ENCODE measurements at regions not wholly inside any gene's neighbourhood (a gene's known extent, or its start where the extent isn't known, plus 50 kb on each side); places are given as distances from the start of the nearest gene placed in this dataset.

DNA sequence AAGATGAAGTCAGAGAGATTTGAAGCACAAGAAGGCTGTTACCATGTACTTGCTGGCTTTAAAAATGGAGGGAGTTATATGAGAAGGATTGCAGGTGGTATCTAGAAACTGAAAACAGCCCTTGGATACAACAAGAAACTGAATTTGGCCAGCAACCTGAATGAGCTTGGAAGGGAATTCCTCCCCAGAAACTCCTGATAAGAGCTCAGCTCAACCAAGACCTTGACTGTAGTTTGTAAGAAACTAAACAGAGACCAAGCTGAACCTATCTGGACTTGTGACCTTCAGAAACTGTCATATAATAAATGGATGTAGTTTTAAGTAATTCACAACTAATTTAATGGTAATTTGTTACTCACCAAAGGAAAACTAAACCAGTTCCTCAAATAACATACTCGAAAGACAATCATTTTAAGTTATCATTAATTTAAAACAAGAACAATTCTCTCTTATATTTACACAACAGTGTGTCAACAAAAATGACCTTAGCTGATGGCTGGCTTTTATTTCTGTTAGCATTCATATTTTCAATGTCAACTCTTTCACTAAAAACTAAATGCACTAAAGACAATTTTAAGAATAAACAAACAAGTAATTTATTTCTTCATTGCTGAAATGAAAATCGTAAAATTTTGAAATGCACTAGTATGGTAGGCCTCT is 1218.4 kb upstream of the TMPRSS15 start:
- no peak overlapping the region for H3K4me3 ChIP-seq (ENCODE audit: low read length)
- WGBS: 94% methylated on average over 2 of the region's 2 CpGs
- no peaks in the 10 kb centered on the region for H3K36me3 ChIP-seq (ENCODE audit: insufficient read depth, low read length)
- no peak overlapping the region for H3K9ac ChIP-seq (ENCODE audit: low read depth, low read length)
- no peak overlapping the region for H3K27ac ChIP-seq (ENCODE audit: low read depth, low read length)
- H3K9me3 ChIP-seq (ENCODE audit: insufficient read depth, low read depth, low read length): no peaks in the 10 kb centered on the region
- H3K27me3 ChIP-seq (ENCODE audit: insufficient read depth, low read length): no peaks in the 10 kb centered on the region
- no peaks in the 10 kb centered on the region for H3K4me1 ChIP-seq (ENCODE audit: insufficient read depth, low read length)

DNA sequence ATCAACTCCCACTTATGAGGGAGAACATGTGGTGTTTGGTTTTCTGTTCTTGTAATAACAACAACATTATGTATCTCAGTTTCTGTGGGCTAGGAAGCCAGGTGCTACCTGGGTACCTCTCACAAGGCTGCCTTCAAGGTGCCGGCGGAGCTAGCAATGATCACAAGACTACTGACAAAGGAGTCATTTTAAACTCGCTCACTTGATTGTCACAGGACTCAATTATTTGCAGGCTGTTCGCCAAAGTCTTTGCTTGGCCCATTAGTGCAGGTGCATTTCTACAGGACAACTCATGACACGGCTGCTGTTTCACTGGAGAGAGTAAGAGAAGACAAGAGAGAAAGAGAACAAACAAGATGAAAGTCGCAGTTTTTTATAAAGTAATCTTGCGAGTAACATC is 1237.4 kb upstream of the TMPRSS15 start:
- H3K4me3 ChIP-seq (ENCODE audit: low read length): no peak overlapping the region
- no peak overlapping the region for H3K9ac ChIP-seq (ENCODE audit: low read depth, low read length)
- H3K36me3 ChIP-seq (ENCODE audit: insufficient read depth, low read length): no peaks in the 10 kb centered on the region
- H3K4me1 ChIP-seq (ENCODE audit: insufficient read depth, low read length): no peaks in the 10 kb centered on the region
- no peaks in the 10 kb centered on the region for H3K27me3 ChIP-seq (ENCODE audit: insufficient read depth, low read length)
- WGBS: 94% methylated on average over 7 of the region's 7 CpGs
- H3K9me3 ChIP-seq (ENCODE audit: insufficient read depth, low read depth, low read length): no peaks in the 10 kb centered on the region
- no peak overlapping the region for H3K27ac ChIP-seq (ENCODE audit: low read depth, low read length)

DNA sequence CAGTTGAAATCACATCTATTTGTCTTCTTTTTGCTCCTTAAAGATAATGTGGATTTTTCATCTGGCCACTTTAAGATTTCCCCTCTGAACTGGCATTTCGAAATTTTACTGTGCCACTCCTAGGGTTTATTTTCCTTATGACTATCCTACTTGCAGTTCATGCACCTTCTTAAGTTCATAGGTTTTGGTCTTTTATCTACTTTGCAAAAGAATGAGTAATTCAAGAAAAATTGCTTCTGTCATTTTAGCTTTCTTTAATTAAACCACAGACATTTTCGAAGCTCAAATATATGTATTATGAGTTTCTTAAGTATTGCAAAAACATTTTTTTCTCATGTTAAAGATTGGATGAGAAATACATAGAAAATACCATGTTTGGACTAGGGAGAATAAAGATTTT is 1244.8 kb upstream of the TMPRSS15 start:
- no peak overlapping the region for H3K4me3 ChIP-seq (ENCODE audit: low read length)
- no peaks in the 10 kb centered on the region for H3K27me3 ChIP-seq (ENCODE audit: insufficient read depth, low read length)
- no peaks in the 10 kb centered on the region for H3K36me3 ChIP-seq (ENCODE audit: insufficient read depth, low read length)
- 100% methylated on average over 1 of the region's 2 CpGs for WGBS
- H3K9ac ChIP-seq (ENCODE audit: low read depth, low read length): no peak overlapping the region
- H3K4me1 ChIP-seq (ENCODE audit: insufficient read depth, low read length): no peaks in the 10 kb centered on the region
- H3K9me3 ChIP-seq (ENCODE audit: insufficient read depth, low read depth, low read length): no peaks in the 10 kb centered on the region
- H3K27ac ChIP-seq (ENCODE audit: low read depth, low read length): no peak overlapping the region

DNA sequence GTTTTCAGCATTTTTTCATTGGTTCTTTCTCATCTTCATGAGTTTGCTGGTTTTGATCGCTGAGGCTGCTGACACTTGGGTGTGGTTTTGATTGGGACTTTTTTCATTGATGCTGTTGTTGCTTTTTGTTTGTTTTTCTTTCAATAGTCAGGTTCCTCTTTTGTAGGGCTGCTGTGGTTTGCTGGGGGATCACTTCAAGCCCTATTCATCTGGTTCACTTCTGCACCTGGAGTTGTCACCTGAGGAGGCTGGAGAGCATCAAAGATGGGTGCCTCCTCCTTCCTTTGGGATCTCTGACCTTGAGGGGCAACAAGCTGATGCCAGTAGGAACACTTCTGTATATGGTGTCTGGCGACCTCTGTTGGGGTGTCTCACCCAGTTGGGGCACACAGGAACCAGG is 1279.9 kb upstream of the TMPRSS15 start:
- Histone ChIP-seq H3K9ac (ENCODE audit: low read depth, low read length) (no peak overlapping the region), H3K27ac (ENCODE audit: low read depth, low read length) (no peak overlapping the region), H3K36me3 (ENCODE audit: insufficient read depth, low read length) (no peaks in the 10 kb centered on the region), H3K27me3 (ENCODE audit: insufficient read depth, low read length) (no peaks in the 10 kb centered on the region), H3K9me3 (ENCODE audit: insufficient read depth, low read depth, low read length) (no peaks in the 10 kb centered on the region), H3K4me3 (ENCODE audit: low read length) (no peak overlapping the region), H3K4me1 (ENCODE audit: insufficient read depth, low read length) (no peaks in the 10 kb centered on the region)
- 94% methylated on average over 2 of the region's 2 CpGs for WGBS

DNA sequence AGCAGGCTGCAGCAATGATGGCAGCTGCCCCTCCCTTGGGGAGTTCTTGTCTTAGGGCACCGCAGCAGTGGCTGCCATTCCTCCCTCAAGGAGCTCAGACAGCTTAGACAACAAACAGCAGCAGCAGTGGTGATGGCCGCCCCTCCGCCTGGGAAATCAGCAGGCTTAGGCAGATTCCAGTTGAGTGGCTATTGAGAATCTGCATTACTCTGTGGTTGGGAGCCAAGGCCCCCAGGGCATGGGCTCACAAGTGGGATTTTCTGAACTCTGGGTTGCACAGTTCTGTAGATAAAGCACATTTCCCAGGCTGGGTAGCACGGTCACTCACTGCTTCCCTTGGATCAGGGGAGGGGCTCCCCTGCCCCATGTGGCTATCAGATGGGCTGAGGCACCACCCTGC is 1280.7 kb upstream of the TMPRSS15 start:
- H3K27me3 ChIP-seq (ENCODE audit: insufficient read depth, low read length): no peaks in the 10 kb centered on the region
- no peak overlapping the region for H3K27ac ChIP-seq (ENCODE audit: low read depth, low read length)
- H3K9ac ChIP-seq (ENCODE audit: low read depth, low read length): no peak overlapping the region
- no peak overlapping the region for H3K4me3 ChIP-seq (ENCODE audit: low read length)
- H3K36me3 ChIP-seq (ENCODE audit: insufficient read depth, low read length): no peaks in the 10 kb centered on the region
- no peaks in the 10 kb centered on the region for H3K9me3 ChIP-seq (ENCODE audit: insufficient read depth, low read depth, low read length)
- H3K4me1 ChIP-seq (ENCODE audit: insufficient read depth, low read length): no peaks in the 10 kb centered on the region
- 67% methylated on average over 4 of the region's 4 CpGs for WGBS

DNA sequence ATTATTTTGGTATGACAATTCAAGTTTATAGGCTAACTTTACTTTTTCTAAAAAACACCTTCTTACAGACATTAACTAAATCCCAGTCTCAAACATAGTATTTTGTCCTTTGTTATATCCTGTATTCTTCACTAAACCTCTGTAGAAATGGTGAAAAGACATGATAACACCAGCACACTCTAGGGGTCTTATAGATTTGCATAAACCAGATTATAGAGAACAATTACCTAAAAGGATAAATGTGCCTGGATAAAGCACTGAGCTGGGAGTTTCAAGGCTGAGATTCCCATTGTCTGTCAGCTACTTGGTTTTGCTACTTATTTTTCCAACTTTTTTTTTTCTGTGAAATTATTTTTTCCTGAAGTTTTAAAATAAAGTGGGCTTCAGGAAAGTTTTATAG is 1288.6 kb upstream of the TMPRSS15 start:
- H3K9me3 ChIP-seq (ENCODE audit: insufficient read depth, low read depth, low read length): no peaks in the 10 kb centered on the region
- H3K27me3 ChIP-seq (ENCODE audit: insufficient read depth, low read length): no peaks in the 10 kb centered on the region
- peaks cover 4% of the 10 kb centered on the region; the same call in 1 of the 2 replicates for H3K4me1 ChIP-seq (ENCODE audit: insufficient read depth, low read length)
- H3K4me3 ChIP-seq (ENCODE audit: low read length): no peak overlapping the region
- H3K27ac ChIP-seq (ENCODE audit: low read depth, low read length): no peak overlapping the region
- no peak overlapping the region for H3K9ac ChIP-seq (ENCODE audit: low read depth, low read length)
- H3K36me3 ChIP-seq (ENCODE audit: insufficient read depth, low read length): no peaks in the 10 kb centered on the region

DNA sequence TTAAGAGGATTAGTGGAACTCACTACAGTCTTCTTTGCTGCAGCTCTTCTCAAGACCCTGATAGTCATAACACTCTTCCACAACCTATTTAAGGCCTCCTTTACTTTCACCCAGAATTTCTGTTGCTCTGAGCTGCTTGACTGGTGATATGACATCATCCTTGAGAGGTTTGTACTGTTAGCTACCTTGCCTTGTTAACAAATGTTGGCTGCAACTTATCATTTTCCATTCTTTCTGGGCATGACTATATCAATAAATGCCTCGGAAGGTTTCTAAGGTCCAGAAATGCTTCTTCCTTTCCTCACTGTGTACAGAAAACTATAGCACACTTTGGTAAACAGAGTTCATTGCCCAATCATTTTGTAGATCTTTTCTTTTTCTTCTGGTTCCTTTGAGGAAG is 1292.2 kb upstream of the TMPRSS15 start:
- no peak overlapping the region for H3K4me3 ChIP-seq (ENCODE audit: low read length)
- 63% methylated on average over 1 of the region's 1 CpG for WGBS
- peaks cover 4% of the 10 kb centered on the region; the same call in 1 of the 2 replicates for H3K4me1 ChIP-seq (ENCODE audit: insufficient read depth, low read length)
- no peak overlapping the region for H3K9ac ChIP-seq (ENCODE audit: low read depth, low read length)
- H3K9me3 ChIP-seq (ENCODE audit: insufficient read depth, low read depth, low read length): no peaks in the 10 kb centered on the region
- H3K27me3 ChIP-seq (ENCODE audit: insufficient read depth, low read length): no peaks in the 10 kb centered on the region
- no peak overlapping the region for H3K27ac ChIP-seq (ENCODE audit: low read depth, low read length)
- no peaks in the 10 kb centered on the region for H3K36me3 ChIP-seq (ENCODE audit: insufficient read depth, low read length)

DNA sequence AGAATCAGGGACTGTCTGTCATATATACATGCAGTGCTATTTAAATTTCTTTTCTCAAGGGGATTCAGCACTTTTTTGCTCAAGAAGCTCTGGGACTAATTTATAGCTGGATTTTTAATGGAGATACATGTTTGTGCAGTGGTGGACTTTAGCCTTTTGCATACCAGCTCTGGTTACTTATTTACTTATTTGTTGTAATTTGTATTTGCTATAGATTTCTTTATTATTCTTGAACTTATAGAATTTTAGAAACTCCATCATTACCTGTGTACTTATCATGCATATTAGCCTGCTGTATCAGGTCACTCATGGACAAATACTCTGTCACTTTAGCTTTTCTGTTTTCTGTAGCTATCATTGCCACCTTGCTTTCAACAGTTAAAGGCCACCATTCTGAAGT is 1296.9 kb upstream of the TMPRSS15 start:
- Histone ChIP-seq H3K9ac (ENCODE audit: low read depth, low read length) (no peak overlapping the region), H3K27ac (ENCODE audit: low read depth, low read length) (no peak overlapping the region), H3K4me3 (ENCODE audit: low read length) (no peak overlapping the region), H3K4me1 (ENCODE audit: insufficient read depth, low read length) (no peaks in the 10 kb centered on the region), H3K27me3 (ENCODE audit: insufficient read depth, low read length) (no peaks in the 10 kb centered on the region), H3K9me3 (ENCODE audit: insufficient read depth, low read depth, low read length) (no peaks in the 10 kb centered on the region), H3K36me3 (ENCODE audit: insufficient read depth, low read length) (no peaks in the 10 kb centered on the region)

DNA sequence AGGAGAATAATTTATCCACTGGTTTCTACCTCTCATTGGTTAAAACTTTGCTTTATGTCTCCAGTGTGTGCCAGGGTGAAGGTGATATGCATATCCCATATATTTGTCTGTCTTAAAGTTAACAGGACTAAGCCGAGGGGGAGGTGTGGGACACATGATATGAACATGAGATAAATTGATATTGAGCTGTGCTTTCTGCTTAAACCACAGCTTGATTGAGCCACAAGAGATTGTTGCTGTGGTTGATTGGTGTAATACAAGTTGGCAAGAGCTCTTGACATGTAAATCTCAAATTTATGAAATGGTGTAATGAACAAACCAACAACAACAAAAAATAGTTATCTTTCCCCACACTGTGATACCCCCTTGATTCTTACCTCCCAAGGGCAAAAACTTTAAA is 1295.5 kb upstream of the NCAM2 start:
- H3K27me3 ChIP-seq (ENCODE audit: insufficient read depth, low read length): no peaks in the 10 kb centered on the region
- no peak overlapping the region for H3K4me3 ChIP-seq (ENCODE audit: low read length)
- WGBS: 53% methylated on average over 1 of the region's 1 CpG
- no peak overlapping the region for H3K9ac ChIP-seq (ENCODE audit: low read depth, low read length)
- H3K9me3 ChIP-seq (ENCODE audit: insufficient read depth, low read depth, low read length): peaks cover 10% of the 10 kb centered on the region; the same call in 1 of the 2 replicates
- no peaks in the 10 kb centered on the region for H3K36me3 ChIP-seq (ENCODE audit: insufficient read depth, low read length)
- H3K4me1 ChIP-seq (ENCODE audit: insufficient read depth, low read length): no peaks in the 10 kb centered on the region
- H3K27ac ChIP-seq (ENCODE audit: low read depth, low read length): no peak overlapping the region

DNA sequence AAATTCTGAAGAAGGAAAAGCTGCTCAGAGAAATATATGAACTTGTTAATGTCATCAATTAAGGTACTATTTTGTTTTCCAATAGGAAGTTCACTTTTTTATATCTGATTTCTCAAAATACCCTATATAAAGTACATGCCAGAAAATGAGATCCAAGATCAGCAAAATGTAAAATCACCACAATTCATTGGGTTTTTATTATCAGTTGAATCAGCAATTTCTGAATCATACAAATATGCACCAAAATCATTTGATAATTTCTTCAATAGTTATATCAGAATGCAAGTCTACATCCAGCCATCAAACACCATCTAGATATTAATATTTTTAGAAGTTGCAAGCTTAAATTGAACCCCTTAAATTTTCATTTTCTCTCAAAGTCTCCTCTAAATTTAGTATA is 1293.4 kb upstream of the NCAM2 start:
- peaks cover 10% of the 10 kb centered on the region; the same call in 1 of the 2 replicates for H3K9me3 ChIP-seq (ENCODE audit: insufficient read depth, low read depth, low read length)
- no peaks in the 10 kb centered on the region for H3K27me3 ChIP-seq (ENCODE audit: insufficient read depth, low read length)
- H3K4me1 ChIP-seq (ENCODE audit: insufficient read depth, low read length): no peaks in the 10 kb centered on the region
- H3K4me3 ChIP-seq (ENCODE audit: low read length): no peak overlapping the region
- no peaks in the 10 kb centered on the region for H3K36me3 ChIP-seq (ENCODE audit: insufficient read depth, low read length)
- no peak overlapping the region for H3K27ac ChIP-seq (ENCODE audit: low read depth, low read length)
- H3K9ac ChIP-seq (ENCODE audit: low read depth, low read length): no peak overlapping the region

DNA sequence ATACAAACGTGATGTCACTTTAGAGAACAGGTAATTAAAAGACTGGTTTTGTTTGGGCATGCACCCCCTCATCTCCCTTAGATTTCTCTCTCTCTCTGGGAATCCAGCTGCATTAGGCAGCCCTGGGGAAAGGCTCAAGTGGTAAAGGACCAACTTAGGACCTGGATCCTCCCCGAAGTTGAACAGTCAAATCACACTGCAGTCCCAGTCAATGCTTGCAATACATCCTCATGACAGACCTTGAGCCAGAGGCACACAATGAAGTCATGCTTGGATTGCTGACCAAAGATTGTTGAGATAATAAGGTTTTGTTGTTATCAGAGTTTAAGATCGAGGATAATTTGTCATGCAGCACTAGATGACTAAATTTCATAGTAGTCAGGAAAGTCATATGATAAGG is 1285.8 kb upstream of the NCAM2 start:
- WGBS: 84% methylated on average over 3 of the region's 3 CpGs
- H3K4me3 ChIP-seq (ENCODE audit: low read length): no peak overlapping the region
- no peaks in the 10 kb centered on the region for H3K27me3 ChIP-seq (ENCODE audit: insufficient read depth, low read length)
- no peaks in the 10 kb centered on the region for H3K9me3 ChIP-seq (ENCODE audit: insufficient read depth, low read depth, low read length)
- no peaks in the 10 kb centered on the region for H3K36me3 ChIP-seq (ENCODE audit: insufficient read depth, low read length)
- no peak overlapping the region for H3K9ac ChIP-seq (ENCODE audit: low read depth, low read length)
- H3K27ac ChIP-seq (ENCODE audit: low read depth, low read length): no peak overlapping the region
- H3K4me1 ChIP-seq (ENCODE audit: insufficient read depth, low read length): no peaks in the 10 kb centered on the region

DNA sequence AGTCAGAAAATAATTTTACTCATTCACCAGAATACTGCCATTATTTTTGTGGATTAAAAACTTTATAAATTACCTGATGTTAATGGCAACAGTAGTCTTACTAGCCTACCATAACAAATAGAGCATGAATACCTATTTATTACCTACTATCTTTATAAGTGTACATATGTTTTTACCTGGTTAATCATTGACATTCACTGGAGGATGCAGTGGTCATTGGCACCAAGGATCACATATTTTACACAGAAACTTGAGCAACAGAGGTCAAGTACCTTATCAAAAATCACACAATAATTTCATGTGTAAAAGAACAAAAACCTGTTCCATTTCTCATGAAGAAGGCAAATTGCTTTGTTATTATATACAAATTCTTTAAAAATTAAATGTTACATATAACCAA is 1284.9 kb upstream of the NCAM2 start:
- Histone ChIP-seq H3K27me3 (ENCODE audit: insufficient read depth, low read length) (no peaks in the 10 kb centered on the region), H3K36me3 (ENCODE audit: insufficient read depth, low read length) (no peaks in the 10 kb centered on the region), H3K4me1 (ENCODE audit: insufficient read depth, low read length) (no peaks in the 10 kb centered on the region), H3K9ac (ENCODE audit: low read depth, low read length) (no peak overlapping the region), H3K4me3 (ENCODE audit: low read length) (no peak overlapping the region), H3K9me3 (ENCODE audit: insufficient read depth, low read depth, low read length) (no peaks in the 10 kb centered on the region), H3K27ac (ENCODE audit: low read depth, low read length) (no peak overlapping the region)

Measured in HUES64 (cell line).